Esophagus muscularis mucosa (tissue), 4 donors: ENCODE measurements at regions not wholly inside any gene's neighbourhood (a gene's known extent, or its start where the extent isn't known, plus 50 kb on each side); places are given as distances from the start of the nearest gene placed in this dataset.

Experiments used
- DNase-seq: peaks from one replicate; pipeline ENCODE4 v3.0.0-alpha.2; 2017; ENCODE audit errors: extremely low spot score
- H3K27ac ChIP-seq, 4 donors: fragments of 200-600 bp; sonication (generic); replicated peaks in 1 of 4; 1 replicate in 3 of 4; 2 replicates in 1 of 4; pipeline ENCODE4 v1.5.1; 2016 to 2019; ENCODE audit warnings: mild to moderate bottlenecking in 1 of 4
- H3K27me3 ChIP-seq, 4 donors: fragments of 200-600 bp; sonication (generic); one replicate each; pipeline versions ENCODE4 v1.5.1 to v1.6.0; 2016 to 2019
- H3K36me3 ChIP-seq, 4 donors: fragments of 200-600 bp; sonication (generic); one replicate each; pipeline ENCODE4 v1.5.1; 2016 to 2019
- H3K4me1 ChIP-seq, 4 donors: fragments of 200-600 bp; sonication (generic); one replicate each; pipeline ENCODE4 v1.5.1; 2016 to 2019
- H3K4me3 ChIP-seq, 4 donors: fragments of 200-600 bp; sonication (generic); 1 replicate in 2 of 4; 2 replicates in 2 of 4; pipeline ENCODE4 v1.5.1; 2016 to 2019; ENCODE audit warnings: mild to moderate bottlenecking in 4 of 4, moderate library complexity in 1 of 4
- H3K9me3 ChIP-seq, 4 donors: fragments of 200-600 bp; sonication (generic); 1 replicate in 3 of 4; 2 replicates in 1 of 4; pipeline ENCODE4 v1.5.1; 2016 to 2019
- EP300 ChIP-seq: sonication (generic); formaldehyde crosslinking; IDR thresholded peaks from one replicate; pipeline ENCODE4 v1.6.1; 2017; ENCODE audit warnings: antibody characterized with exemption
- POLR2A ChIP-seq: fragments of 450-650 bp; IDR thresholded peaks from one replicate; pipeline ENCODE4 v1.6.1; 2017; ENCODE audit warnings: antibody characterized with exemption, moderate library complexity, mild to moderate bottlenecking, low read depth
- POLR2AphosphoS5 ChIP-seq, 2 donors: sonication (generic); formaldehyde crosslinking; IDR thresholded peaks; one replicate each; pipeline ENCODE4 v1.6.1; 2017; ENCODE audit warnings: antibody characterized with exemption in 2 of 2
- WGBS: methylation state at CpG from one replicate; pipeline ENCODE4 v1.1.5; 2018; 5-methylcytosine and 5-hydroxymethylcytosine counted together
- intact Hi-C: fragments of 100-400 bp; cut with DNase I; formaldehyde crosslinking; loops from one replicate; pipeline ENCODE4 v1.15.1; 2023
- TF ChIP-seq, protein P1 (sequence below), 3 experiments: fragments of 200-600 bp in 2 of 3; fragments of 450-650 bp in 1 of 3; sonication (generic) in 2 of 3; IDR thresholded peaks; one replicate each; pipeline ENCODE4 v1.5.1; 2017 to 2019; ENCODE audit warnings: antibody characterized with exemption in 3 of 3, mild to moderate bottlenecking in 2 of 3, moderate library complexity in 1 of 3

DNA sequence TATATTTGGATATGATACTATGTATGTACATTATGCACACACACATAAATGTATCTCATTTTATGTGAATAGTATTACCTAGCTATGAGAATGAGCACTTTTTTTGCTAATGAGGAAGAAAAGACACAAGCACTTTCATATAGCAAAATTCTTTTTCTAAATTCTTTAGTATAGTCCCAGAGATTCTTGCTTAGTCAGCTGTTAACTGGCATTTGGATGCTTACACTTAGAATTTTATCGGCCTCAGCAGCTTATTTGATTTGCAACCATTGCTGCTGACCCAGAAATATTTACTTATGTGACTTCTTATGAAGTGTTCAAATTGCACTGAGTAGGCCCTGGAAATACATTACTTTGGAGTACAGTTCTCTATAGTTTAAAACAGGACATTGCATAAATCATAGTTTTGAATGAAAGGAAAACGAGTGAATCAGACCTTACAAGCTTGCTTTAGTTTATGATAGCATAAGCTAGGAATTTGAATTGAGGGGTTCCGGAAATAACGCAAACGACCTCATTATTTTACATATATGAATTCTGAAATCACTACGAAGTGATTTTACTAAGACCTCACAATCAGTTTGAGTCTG is 653.9 kb upstream of the NEGR1 start:
- no peak for TF ChIP-seq EP300
- no peak for TF ChIP-seq POLR2A
- no peak for TF ChIP-seq POLR2AphosphoS5 (IDR thresholded peaks at IDR 0.05)
- TF ChIP-seq, protein P1, sequence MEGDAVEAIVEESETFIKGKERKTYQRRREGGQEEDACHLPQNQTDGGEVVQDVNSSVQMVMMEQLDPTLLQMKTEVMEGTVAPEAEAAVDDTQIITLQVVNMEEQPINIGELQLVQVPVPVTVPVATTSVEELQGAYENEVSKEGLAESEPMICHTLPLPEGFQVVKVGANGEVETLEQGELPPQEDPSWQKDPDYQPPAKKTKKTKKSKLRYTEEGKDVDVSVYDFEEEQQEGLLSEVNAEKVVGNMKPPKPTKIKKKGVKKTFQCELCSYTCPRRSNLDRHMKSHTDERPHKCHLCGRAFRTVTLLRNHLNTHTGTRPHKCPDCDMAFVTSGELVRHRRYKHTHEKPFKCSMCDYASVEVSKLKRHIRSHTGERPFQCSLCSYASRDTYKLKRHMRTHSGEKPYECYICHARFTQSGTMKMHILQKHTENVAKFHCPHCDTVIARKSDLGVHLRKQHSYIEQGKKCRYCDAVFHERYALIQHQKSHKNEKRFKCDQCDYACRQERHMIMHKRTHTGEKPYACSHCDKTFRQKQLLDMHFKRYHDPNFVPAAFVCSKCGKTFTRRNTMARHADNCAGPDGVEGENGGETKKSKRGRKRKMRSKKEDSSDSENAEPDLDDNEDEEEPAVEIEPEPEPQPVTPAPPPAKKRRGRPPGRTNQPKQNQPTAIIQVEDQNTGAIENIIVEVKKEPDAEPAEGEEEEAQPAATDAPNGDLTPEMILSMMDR (IDR thresholded peaks at IDR 0.05) = no peak
- Histone ChIP-seq H3K27me3 (no peaks in the 10 kb centered on the region), H3K9me3 (no peaks in the 10 kb centered on the region), H3K27ac (no peak overlapping the region), H3K36me3 (no peaks in the 10 kb centered on the region), H3K4me3 (no peak overlapping the region), H3K4me1 (no peaks in the 10 kb centered on the region)
- WGBS = 91% methylated on average over 6 of the region's 6 CpGs
- no peak for DNase-seq
- intact Hi-C loops = no loop called here

DNA sequence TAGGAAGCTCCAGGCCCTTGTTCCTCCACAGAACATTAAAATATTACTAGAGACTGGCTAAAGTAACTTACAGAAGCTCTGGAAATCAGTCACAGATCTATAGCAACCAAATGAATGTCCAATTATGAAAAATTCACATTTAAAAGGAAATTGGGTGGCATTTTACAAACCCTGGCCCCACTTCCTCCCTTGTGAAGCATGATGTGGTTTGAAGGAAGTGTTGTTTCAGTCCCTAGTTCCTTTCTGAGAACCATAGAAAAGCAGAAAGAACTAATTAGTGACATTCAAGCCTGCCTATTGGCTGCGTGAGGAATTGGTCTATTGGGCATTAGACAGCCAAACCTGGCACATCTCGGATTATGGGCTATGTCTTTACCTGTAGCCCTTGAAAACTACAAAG is 649.7 kb upstream of the NEGR1 start:
- intact Hi-C loops = no loop called here
- no peaks in the 10 kb centered on the region for H3K27me3 ChIP-seq
- DNase-seq = no peak
- H3K4me1 ChIP-seq = no peaks in the 10 kb centered on the region
- TF ChIP-seq POLR2AphosphoS5 (IDR thresholded peaks at IDR 0.05) (no peak), EP300 (no peak), POLR2A (no peak)
- TF ChIP-seq, protein P1 (IDR thresholded peaks at IDR 0.05) = no peak
- no peak overlapping the region for H3K27ac ChIP-seq
- H3K4me3 ChIP-seq = no peak overlapping the region
- 94% methylated on average over 2 of the region's 2 CpGs for WGBS
- H3K9me3 ChIP-seq = no peaks in the 10 kb centered on the region
- no peaks in the 10 kb centered on the region for H3K36me3 ChIP-seq

DNA sequence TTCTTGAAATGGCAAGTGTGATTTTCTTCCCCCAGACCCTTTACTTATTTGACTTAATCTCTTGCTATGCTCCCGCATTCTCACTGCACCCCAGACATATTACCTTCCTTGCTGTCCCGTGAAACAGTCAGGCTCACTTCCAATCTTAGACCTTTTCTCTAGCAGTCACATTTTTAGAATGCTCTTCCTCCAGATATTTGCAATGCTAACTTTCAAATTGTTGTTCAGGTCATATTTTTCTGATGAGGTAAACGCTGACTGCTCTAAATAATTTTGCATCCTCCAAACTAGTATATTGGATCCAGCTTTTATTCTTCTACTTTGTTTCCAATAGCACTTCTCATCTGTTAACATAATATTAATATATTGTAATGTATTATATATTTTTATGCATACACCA is 648.2 kb upstream of the NEGR1 start:
- Histone ChIP-seq H3K9me3 (no peaks in the 10 kb centered on the region), H3K4me3 (no peak overlapping the region), H3K27me3 (no peaks in the 10 kb centered on the region), H3K4me1 (no peaks in the 10 kb centered on the region), H3K27ac (no peak overlapping the region), H3K36me3 (no peaks in the 10 kb centered on the region)
- TF ChIP-seq EP300 (no peak), POLR2A (no peak), POLR2AphosphoS5 (IDR thresholded peaks at IDR 0.05) (no peak)
- TF ChIP-seq, protein P1 (IDR thresholded peaks at IDR 0.05) = no peak
- intact Hi-C loops = no loop called here
- DNase-seq = no peak
- 91% methylated on average over 3 of the region's 3 CpGs for WGBS

DNA sequence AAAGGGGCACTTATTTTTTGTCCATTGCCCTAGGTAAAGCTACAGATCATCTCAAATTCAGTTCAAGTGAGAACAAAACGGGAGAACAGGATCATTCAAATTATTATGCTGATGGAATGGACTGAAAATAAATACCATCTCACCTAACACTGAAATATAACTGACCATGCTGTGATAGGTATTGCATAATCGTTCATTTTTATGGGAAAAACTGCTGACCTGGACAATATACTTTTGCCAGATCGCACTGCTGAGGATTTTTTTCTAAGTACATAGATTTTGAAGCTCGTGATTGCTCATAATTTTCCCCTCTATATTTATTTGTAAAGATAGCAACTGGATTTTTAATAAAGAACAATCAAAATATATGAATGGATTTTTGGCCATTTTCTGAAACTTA is 636.6 kb upstream of the NEGR1 start:
- H3K27me3 ChIP-seq = no peaks in the 10 kb centered on the region
- 55% methylated on average over 4 of the region's 4 CpGs for whole genome bisulfite sequencing
- TF ChIP-seq EP300 (no peak), POLR2AphosphoS5 (IDR thresholded peaks at IDR 0.05) (no peak), POLR2A (no peak)
- TF ChIP-seq, protein P1 (IDR thresholded peaks at IDR 0.05) = no peak
- DNase-seq = no peak
- H3K36me3 ChIP-seq = no peaks in the 10 kb centered on the region
- intact Hi-C loops = no loop called here
- no peak overlapping the region for H3K27ac ChIP-seq
- no peaks in the 10 kb centered on the region for H3K4me1 ChIP-seq
- no peak overlapping the region for H3K4me3 ChIP-seq
- no peaks in the 10 kb centered on the region for H3K9me3 ChIP-seq

DNA sequence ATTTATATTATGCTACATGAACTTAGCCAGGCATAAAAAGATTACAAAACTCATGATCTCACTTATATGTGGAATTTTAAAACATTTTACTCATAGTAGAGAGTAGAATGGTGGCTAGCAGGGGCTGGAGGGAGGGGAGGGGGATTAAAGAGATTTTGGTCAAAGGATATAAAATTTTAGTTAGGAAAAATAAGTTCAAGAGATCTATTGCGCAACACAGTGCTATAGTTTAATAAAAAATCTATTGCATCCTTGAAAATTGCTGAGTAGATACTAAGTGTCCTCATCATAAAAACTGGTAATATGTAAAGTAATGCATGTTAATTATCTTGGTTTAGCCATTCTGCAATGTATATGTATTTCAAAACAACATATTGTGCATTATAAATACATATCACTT is 635.6 kb upstream of the NEGR1 start:
- H3K27ac ChIP-seq = no peak overlapping the region
- no peak for DNase-seq

More for the DNA sequence above, 635.6 kb upstream of the NEGR1 start:
- intact Hi-C loops = no loop called here
- H3K27me3 ChIP-seq = no peaks in the 10 kb centered on the region
- WGBS = 48% methylated on average over 1 of the region's 1 CpG
- H3K36me3 ChIP-seq = no peaks in the 10 kb centered on the region
- no peaks in the 10 kb centered on the region for H3K9me3 ChIP-seq
- H3K4me1 ChIP-seq = no peaks in the 10 kb centered on the region
- no peak for TF ChIP-seq EP300
- TF ChIP-seq POLR2A = no peak
- TF ChIP-seq POLR2AphosphoS5 (IDR thresholded peaks at IDR 0.05) = no peak
- H3K4me3 ChIP-seq = no peak overlapping the region
